ENCODE measurements at regions not wholly inside any gene's neighbourhood (a gene's known extent, or its start where the extent isn't known, plus 50 kb on each side); places are given as distances from the start of the nearest gene placed in this dataset.

DNA sequence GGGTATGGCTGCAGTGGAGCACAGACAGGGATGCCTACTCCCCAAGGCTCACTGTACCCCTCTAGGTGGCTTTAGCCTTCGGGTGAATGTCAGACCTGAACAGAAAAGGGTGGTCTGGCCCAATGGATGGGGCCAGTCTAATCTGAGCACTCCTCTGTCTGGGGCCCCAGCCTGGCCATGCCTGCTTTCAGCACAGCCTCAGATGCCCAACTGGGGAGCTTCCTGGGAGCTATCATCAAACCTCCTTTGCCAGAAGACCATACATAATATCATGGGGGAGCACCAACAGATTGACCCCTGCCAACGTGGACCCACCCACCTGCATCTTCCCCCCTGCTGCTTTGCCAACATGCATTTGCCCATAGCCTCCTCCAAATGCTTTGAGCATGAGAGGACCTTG, 454.1 kb upstream of the KHDRBS2 start:
- no peak overlapping the region for H2BK15ac ChIP-seq (ENCODE audit: low read length)

DNA sequence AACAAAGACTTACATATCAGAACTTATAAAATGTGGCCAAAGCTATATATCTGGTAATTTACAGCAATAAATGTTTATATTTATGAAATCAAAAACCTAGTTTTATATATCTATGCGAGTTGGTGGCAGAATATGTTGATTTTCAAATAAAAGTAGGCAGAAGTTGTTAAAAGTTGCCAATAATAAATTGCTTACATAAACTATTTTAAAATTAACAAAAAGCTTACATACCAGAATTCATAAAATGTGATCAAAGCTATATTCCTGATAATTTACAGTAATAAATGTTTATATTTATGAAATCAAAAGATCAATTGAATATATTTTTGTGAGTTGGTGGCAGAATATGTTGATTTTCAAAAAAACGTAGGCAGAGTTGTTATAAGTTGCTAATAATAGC, 451.8 kb upstream of the KHDRBS2 start:
- Histone ChIP-seq H3K9ac (ENCODE audit: low read depth, low read length, poor library complexity) (no peak overlapping the region), H2AFZ (ENCODE audit: low read length) (no peak overlapping the region), H2AK5ac (ENCODE audit: low read depth, low read length) (no peak overlapping the region), H3K4me1 (ENCODE audit: control insufficient read depth in 2 of 2, insufficient read depth in 1 of 2, low read depth in 1 of 2, low read length in 2 of 2) (no peaks in the 10 kb centered on the region), H2BK12ac (ENCODE audit: low read length) (no peak overlapping the region), H4K8ac (ENCODE audit: low read depth, low read length) (no peak overlapping the region), H2BK15ac (ENCODE audit: low read length) (no peak overlapping the region), H4K91ac (ENCODE audit: low read depth, low read length, poor library complexity) (no peak overlapping the region), H3K18ac (ENCODE audit: low read length) (no peak overlapping the region), H2BK5ac (ENCODE audit: low read length) (no peak overlapping the region), H3K36me3 (replicated peaks in 1 of 2; ENCODE audit: control insufficient read depth in 2 of 2, insufficient read depth in 2 of 2, low read length in 2 of 2) (no peaks in the 10 kb centered on the region), H3K9me3 (replicated peaks in 1 of 2; ENCODE audit: control insufficient read depth in 2 of 2, insufficient read depth in 1 of 2, low read depth in 1 of 2, low read length in 2 of 2) (no peaks in the 10 kb centered on the region), H3K14ac (ENCODE audit: low read length) (no peak overlapping the region), H3K79me1 (ENCODE audit: low read depth, low read length) (no peaks in the 10 kb centered on the region), H3K23ac (ENCODE audit: low read depth, low read length, poor library complexity) (no peak overlapping the region), H2BK120ac (ENCODE audit: low read depth, low read length) (no peak overlapping the region), H3K27me3 (ENCODE audit: control insufficient read depth in 3 of 3, insufficient read depth in 3 of 3, low read depth in 1 of 3, low read length in 3 of 3) (no peaks in the 10 kb centered on the region), H3K4me3 (ENCODE audit: low read length in 2 of 2) (no peak overlapping the region), H3K4me2 (ENCODE audit: insufficient read depth, low read length, poor library complexity, severe bottlenecking) (no peak overlapping the region), H3K27ac (replicated peaks; ENCODE audit: low read length) (no peak overlapping the region), H3K4ac (ENCODE audit: low read length) (no peak overlapping the region)
- DNase-seq (ENCODE audit: low spot score), result no peak
- no CpG with 5 or more reads among the region's 2 CpGs for WGBS, 2 donors (ENCODE audit: extremely low coverage in 2 of 2, insufficient read length in 2 of 2, insufficient replicate concordance in 1 of 2)

More for the DNA sequence above, 454.1 kb upstream of the KHDRBS2 start:
- H2BK120ac ChIP-seq (ENCODE audit: low read depth, low read length), result no peak overlapping the region
- H3K4me2 ChIP-seq (ENCODE audit: insufficient read depth, low read length, poor library complexity, severe bottlenecking), result no peak overlapping the region
- no peak overlapping the region for H3K4ac ChIP-seq (ENCODE audit: low read length)
- no peak overlapping the region for H2AK5ac ChIP-seq (ENCODE audit: low read depth, low read length)
- H3K18ac ChIP-seq (ENCODE audit: low read length), result peak overlapping the region; percentile 64
- H3K9me3 ChIP-seq (replicated peaks in 1 of 2; ENCODE audit: control insufficient read depth in 2 of 2, insufficient read depth in 1 of 2, low read depth in 1 of 2, low read length in 2 of 2), result no peaks in the 10 kb centered on the region
- no peak overlapping the region for H3K23ac ChIP-seq (ENCODE audit: low read depth, low read length, poor library complexity)
- no peak for DNase-seq (ENCODE audit: low spot score)
- H3K4me3 ChIP-seq (ENCODE audit: low read length in 2 of 2), result no peak overlapping the region
- no peak overlapping the region for H3K27ac ChIP-seq (replicated peaks; ENCODE audit: low read length)
- H3K36me3 ChIP-seq (replicated peaks in 1 of 2; ENCODE audit: control insufficient read depth in 2 of 2, insufficient read depth in 2 of 2, low read length in 2 of 2), result no peaks in the 10 kb centered on the region
- no peaks in the 10 kb centered on the region for H3K4me1 ChIP-seq (ENCODE audit: control insufficient read depth in 2 of 2, insufficient read depth in 1 of 2, low read depth in 1 of 2, low read length in 2 of 2)
- no peak overlapping the region for H4K91ac ChIP-seq (ENCODE audit: low read depth, low read length, poor library complexity)
- no peak overlapping the region for H4K8ac ChIP-seq (ENCODE audit: low read depth, low read length)
- H3K27me3 ChIP-seq (ENCODE audit: control insufficient read depth in 3 of 3, insufficient read depth in 3 of 3, low read depth in 1 of 3, low read length in 3 of 3), result no peaks in the 10 kb centered on the region
- H2BK5ac ChIP-seq (ENCODE audit: low read length), result no peak overlapping the region
- H2BK12ac ChIP-seq (ENCODE audit: low read length), result no peak overlapping the region
- H3K79me1 ChIP-seq (ENCODE audit: low read depth, low read length), result no peaks in the 10 kb centered on the region
- H2AFZ ChIP-seq (ENCODE audit: low read length), result no peak overlapping the region
- no peak overlapping the region for H3K9ac ChIP-seq (ENCODE audit: low read depth, low read length, poor library complexity)
- H3K14ac ChIP-seq (ENCODE audit: low read length), result no peak overlapping the region
- WGBS, 2 donors (ENCODE audit: extremely low coverage in 2 of 2, insufficient read length in 2 of 2, insufficient replicate concordance in 1 of 2), result no CpG with 5 or more reads among the region's 2 CpGs

DNA sequence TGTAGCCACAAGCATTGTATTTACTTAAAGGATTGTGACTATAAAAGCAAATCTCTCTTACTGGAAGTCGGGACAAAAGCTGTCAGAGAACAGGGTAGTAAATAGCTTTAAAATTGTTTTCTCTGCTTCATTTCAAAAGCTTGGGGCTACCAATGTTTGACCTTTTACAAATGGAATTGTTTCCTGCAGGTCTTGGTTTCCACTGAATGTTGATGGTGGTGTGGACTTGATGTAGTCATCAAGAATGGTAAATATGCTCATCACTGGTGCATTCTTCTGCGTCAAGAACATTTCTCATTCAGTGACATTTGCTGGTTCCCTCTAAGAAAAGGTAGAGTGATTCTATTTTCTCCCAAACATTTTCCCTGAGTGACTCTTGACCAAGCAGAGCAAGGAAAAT, 435.4 kb upstream of the KHDRBS2 start:
- Histone ChIP-seq H3K27me3 (ENCODE audit: control insufficient read depth in 3 of 3, insufficient read depth in 3 of 3, low read depth in 1 of 3, low read length in 3 of 3) (no peaks in the 10 kb centered on the region), H3K23ac (ENCODE audit: low read depth, low read length, poor library complexity) (no peak overlapping the region), H4K8ac (ENCODE audit: low read depth, low read length) (no peak overlapping the region), H2BK15ac (ENCODE audit: low read length) (no peak overlapping the region), H2AFZ (ENCODE audit: low read length) (no peak overlapping the region), H3K9me3 (replicated peaks in 1 of 2; ENCODE audit: control insufficient read depth in 2 of 2, insufficient read depth in 1 of 2, low read depth in 1 of 2, low read length in 2 of 2) (no peaks in the 10 kb centered on the region), H2BK120ac (ENCODE audit: low read depth, low read length) (no peak overlapping the region), H3K4me1 (ENCODE audit: control insufficient read depth in 2 of 2, insufficient read depth in 1 of 2, low read depth in 1 of 2, low read length in 2 of 2) (no peaks in the 10 kb centered on the region), H3K4me2 (ENCODE audit: insufficient read depth, low read length, poor library complexity, severe bottlenecking) (no peak overlapping the region), H3K4ac (ENCODE audit: low read length) (no peak overlapping the region), H3K79me1 (ENCODE audit: low read depth, low read length) (no peaks in the 10 kb centered on the region), H3K36me3 (replicated peaks in 1 of 2; ENCODE audit: control insufficient read depth in 2 of 2, insufficient read depth in 2 of 2, low read length in 2 of 2) (no peaks in the 10 kb centered on the region), H3K9ac (ENCODE audit: low read depth, low read length, poor library complexity) (no peak overlapping the region), H2BK12ac (ENCODE audit: low read length) (no peak overlapping the region), H3K18ac (ENCODE audit: low read length) (no peak overlapping the region), H4K91ac (ENCODE audit: low read depth, low read length, poor library complexity) (no peak overlapping the region), H2AK5ac (ENCODE audit: low read depth, low read length) (no peak overlapping the region), H3K14ac (ENCODE audit: low read length) (no peak overlapping the region), H3K4me3 (ENCODE audit: low read length in 2 of 2) (no peak overlapping the region), H3K27ac (replicated peaks; ENCODE audit: low read length) (no peak overlapping the region), H2BK5ac (ENCODE audit: low read length) (no peak overlapping the region)
- WGBS, 2 donors (ENCODE audit: extremely low coverage in 2 of 2, insufficient read length in 2 of 2, insufficient replicate concordance in 1 of 2), result no CpG with 5 or more reads among the region's 2 CpGs
- no peak for DNase-seq (ENCODE audit: low spot score)

DNA sequence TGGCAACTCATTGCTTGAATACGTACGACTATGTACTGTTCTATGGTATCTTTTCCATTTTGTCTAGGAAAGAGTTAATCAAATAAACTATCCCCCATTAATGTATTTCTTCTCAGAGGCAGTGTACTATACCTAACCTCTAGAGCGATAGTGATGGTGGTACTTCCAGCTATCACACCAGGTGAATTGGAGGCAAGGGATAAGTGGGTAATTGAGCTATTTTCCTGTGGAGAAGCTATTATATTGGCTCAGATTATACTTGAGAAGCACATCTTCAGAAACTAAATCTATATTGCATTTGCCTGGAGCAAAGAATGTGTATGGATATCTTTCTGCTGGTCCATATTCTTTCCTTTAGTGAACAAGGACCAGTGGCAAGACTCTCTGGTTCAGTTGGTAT, 430.7 kb upstream of the KHDRBS2 start:
- Histone ChIP-seq H4K8ac (ENCODE audit: low read depth, low read length) (no peak overlapping the region), H2BK12ac (ENCODE audit: low read length) (no peak overlapping the region), H3K79me1 (ENCODE audit: low read depth, low read length) (no peaks in the 10 kb centered on the region), H3K9ac (ENCODE audit: low read depth, low read length, poor library complexity) (no peak overlapping the region), H3K4me1 (ENCODE audit: control insufficient read depth in 2 of 2, insufficient read depth in 1 of 2, low read depth in 1 of 2, low read length in 2 of 2) (no peaks in the 10 kb centered on the region), H3K27me3 (ENCODE audit: control insufficient read depth in 3 of 3, insufficient read depth in 3 of 3, low read depth in 1 of 3, low read length in 3 of 3) (no peaks in the 10 kb centered on the region), H3K14ac (ENCODE audit: low read length) (no peak overlapping the region), H2AFZ (ENCODE audit: low read length) (no peak overlapping the region), H2BK5ac (ENCODE audit: low read length) (no peak overlapping the region), H2BK120ac (ENCODE audit: low read depth, low read length) (no peak overlapping the region), H3K4ac (ENCODE audit: low read length) (no peak overlapping the region), H2AK5ac (ENCODE audit: low read depth, low read length) (no peak overlapping the region), H3K4me3 (ENCODE audit: low read length in 2 of 2) (no peak overlapping the region), H2BK15ac (ENCODE audit: low read length) (no peak overlapping the region), H3K4me2 (ENCODE audit: insufficient read depth, low read length, poor library complexity, severe bottlenecking) (no peak overlapping the region), H3K36me3 (replicated peaks in 1 of 2; ENCODE audit: control insufficient read depth in 2 of 2, insufficient read depth in 2 of 2, low read length in 2 of 2) (no peaks in the 10 kb centered on the region), H3K18ac (ENCODE audit: low read length) (no peak overlapping the region), H3K23ac (ENCODE audit: low read depth, low read length, poor library complexity) (no peak overlapping the region), H4K91ac (ENCODE audit: low read depth, low read length, poor library complexity) (no peak overlapping the region), H3K9me3 (replicated peaks in 1 of 2; ENCODE audit: control insufficient read depth in 2 of 2, insufficient read depth in 1 of 2, low read depth in 1 of 2, low read length in 2 of 2) (no peaks in the 10 kb centered on the region), H3K27ac (replicated peaks; ENCODE audit: low read length) (no peak overlapping the region)
- no peak for DNase-seq (ENCODE audit: low spot score)
- WGBS, 2 donors (ENCODE audit: extremely low coverage in 2 of 2, insufficient read length in 2 of 2, insufficient replicate concordance in 1 of 2), result no CpG with 5 or more reads among the region's 3 CpGs

All from neuronal stem cell (in vitro differentiated cells).